HG03108 (cell line): ENCODE measurements at regions not wholly inside any gene's neighbourhood (a gene's known extent, or its start where the extent isn't known, plus 50 kb on each side); places are given as distances from the start of the nearest gene placed in this dataset.

Source experiments
- ATAC-seq: cut with Tn5 transposase; IDR thresholded peaks from one replicate; pipeline ENCODE4 v1.9.1; 2021; ENCODE audit warnings: moderate library complexity; ENCODE audit not compliant: unreplicated experiment

DNA sequence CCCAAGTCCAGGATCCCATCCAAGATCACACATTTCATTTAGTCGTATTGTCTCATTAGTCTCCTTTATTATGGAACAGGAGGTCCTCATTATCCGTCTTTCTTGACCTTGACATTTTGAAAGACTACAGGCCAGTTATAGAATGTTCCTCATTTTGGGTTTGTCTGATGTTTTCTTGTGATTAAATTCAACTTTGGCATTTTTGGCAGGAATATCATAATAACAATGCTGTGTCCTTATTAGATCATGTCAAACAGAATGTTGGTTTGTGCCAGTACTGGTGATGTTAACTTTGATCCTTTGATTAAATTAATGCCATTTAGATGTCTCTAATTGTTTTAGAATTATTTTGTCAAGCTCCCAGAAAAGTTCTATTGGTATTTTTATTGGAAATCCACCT, 106.5 kb upstream of the FRY start:
- no peak for ATAC-seq

DNA sequence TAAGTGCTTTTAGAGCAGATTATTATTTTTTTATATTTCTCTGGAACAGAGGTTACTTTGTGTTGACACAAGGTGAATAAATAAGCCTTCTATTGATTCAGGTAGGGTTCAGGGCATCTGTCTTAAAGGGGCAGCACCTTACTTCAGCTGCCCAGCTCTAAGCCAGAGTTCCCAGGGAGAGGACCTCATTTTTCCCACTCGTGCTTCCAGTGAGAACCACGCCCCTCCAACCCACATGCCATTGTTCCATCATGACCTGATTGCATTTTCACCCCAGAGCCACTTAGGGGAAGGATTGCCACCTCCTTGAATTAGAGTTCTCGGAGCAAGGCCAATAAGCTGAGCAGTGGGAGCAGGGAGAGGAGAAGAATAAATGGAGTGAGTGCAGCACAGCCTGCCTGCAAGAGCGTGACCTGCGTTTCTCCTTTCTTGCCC, 104.3 kb upstream of the FRY start:
- no peak for ATAC-seq

DNA sequence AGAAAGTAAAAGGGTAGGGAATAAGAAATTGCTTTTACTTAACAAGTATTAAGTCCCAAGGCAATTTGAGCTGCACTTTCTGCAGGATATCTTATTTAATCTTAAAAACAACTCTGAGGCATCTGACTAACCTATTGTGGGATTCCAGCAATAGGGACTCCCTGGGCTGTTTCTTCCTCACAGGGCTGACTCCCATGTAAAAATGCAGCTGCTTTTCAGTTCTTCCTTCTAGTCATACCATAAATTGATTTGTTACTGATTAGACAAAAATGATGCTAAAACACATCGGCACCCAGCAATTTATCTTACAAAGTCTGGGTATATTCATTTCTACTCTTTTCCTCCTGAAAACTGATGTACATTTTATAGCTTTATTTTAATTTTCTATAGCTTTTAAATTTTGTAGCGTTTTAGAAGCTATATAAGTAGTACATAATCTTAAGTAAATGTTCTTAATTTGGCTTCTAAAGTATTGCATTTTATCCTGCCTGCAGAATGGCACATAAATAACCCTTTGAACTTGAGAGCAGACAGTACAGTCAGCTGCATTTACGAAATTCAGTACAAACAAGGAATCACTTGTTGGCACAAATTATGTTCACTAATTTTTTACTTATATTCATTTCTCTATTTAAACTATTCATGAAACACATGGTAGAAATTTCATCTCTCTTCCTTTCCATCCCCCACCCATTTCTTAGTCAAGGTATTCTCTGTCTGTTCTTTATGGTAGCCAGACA, 102.4 kb upstream of the FRY start:
- ATAC-seq, result no peak

DNA sequence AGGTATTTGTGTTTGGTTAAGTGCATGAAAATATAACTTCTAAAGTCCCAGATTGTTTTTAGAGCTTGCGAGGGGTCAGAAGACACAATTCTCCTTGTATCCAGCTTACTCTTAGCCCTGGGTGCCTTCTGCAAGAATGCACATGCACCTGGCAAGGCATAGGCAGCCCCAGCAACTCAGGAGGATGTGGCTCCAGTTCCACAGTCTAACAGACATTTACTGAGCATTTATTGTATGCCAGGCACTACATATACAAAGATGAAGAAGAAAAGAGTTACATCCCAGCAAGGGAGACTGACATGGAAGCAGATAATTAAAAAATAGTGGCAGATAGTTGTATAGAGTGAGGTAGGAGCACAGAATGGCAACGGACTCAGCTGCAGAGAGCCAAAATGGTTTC, 101.1 kb upstream of the FRY start:
- peak; percentile 27 for ATAC-seq

DNA sequence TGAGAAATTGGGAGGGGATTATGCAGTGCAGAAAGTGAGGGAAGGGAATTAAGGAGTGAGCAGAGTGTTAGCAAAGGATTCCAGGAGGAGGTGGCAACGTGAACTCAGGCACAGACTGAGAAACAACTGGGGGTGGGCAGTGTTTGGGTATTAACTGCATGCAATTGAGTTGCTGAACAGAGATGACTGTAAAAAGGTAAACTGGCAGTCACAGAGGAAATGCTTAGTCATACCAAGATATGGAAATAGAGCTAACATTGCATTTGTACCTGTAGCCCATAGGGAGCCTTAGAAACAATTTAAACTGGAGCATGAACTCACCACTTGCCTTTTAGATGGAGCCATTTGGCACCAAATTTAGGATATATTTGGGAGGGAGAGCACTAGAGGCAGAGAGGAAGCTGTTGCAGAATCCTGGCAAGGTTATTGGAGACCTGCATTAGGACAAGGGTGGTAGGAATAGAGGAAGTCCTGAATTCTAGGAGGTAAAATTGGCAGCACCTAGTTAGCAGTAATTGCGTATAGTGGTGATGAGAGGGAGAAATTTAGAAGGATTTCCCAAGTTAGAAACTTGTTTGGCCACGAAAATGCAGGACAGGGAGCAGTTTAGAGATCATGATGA, 100.6 kb upstream of the FRY start:
- ATAC-seq, result peak; percentile 98

DNA sequence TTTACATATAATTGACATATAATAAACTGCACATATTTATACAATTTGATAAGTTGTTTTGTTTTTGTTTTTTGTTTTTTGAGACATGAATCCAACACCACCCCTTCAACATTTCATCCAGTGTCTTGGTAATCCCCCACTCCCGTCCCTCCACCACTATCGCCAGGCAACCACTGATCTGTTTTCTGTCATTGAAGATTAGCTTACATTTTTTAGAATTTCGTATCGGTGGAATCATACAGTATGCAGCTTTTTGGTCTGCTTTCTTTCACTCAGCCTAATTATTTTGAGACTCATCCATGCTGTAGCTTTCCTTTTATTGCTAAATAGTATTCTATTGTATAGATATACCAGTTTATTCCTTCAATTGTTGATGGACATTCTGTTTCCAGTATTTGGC, 94.1 kb upstream of the FRY start:
- no peak for ATAC-seq

DNA sequence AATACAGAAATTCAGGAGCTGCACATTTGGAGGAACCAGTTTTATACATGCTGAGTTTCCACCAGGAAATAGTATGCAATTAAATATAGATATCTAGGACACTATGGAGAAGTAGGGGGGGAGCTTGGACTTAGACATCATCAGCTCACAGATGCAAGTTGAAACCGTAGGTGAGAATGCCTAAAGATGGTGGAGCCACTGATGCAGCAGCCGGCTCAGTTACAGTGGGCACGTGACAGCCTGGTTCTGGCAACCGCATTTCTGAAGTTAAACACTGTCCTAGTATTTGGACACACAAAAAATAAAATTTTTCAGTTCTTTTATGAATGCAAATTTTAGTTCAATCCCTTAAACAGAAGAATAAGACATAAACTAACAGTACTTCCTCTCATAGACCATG, 91.5 kb upstream of the FRY start:
- ATAC-seq, result no peak

DNA sequence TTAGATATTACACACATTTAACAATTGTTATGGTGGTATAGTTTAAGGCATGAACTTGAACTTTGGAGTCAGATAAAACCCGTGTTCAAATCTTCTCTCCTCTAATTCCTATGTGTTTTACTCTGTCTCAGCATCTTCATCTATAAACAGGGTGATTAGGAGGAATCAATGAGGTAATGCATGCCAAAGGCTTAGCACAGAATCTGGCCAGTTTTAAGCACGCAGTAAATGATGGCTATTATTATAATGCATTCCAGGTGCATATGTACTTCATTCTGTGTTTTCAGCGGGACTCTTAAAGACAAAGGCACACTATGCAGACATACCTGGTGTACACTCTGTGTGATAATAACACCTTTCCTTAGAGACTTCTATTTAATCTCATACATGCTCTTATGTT, 88.0 kb upstream of the FRY start:
- no peak for ATAC-seq

DNA sequence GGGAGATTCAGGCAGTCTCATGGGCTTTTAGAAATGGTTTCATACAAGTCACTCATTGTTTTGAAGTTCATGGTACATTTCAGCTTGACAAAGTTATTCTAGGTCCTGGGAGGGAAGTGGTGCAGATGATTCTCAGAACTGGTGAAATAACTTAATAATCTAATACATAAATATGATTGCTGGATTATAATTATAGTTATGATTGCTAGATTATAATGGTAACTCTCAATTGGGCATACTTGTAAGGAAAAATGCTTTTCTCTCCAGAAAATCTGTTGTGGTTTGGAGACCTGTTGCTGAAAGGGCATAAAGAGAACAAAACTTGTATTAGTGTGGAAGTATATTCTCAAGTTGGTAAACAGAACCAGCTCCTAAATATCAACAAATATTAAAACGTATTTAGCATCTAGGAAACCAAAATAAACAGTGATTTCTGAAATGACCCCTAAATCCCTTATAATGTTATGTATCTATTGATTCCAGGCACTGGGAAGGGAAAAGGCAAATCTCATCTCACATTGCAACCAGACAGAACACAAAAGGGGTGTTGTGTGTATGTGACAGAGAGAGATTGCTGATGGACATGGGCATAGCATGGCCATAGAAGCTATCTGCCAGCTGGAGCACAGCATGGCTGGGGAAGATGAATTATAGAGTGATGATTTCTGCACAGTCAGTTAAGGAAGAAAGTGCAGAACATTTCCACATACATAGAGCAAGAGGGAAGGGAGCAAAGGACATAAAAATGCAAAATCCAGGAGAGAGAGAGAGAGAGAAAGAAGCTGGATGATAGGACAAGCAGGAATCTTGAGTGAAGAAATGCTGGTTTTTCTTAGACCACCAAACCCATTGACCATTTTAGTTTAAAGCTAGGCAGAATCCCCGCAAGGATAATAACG, 87.1 kb upstream of the FRY start:
- ATAC-seq, result no peak

DNA sequence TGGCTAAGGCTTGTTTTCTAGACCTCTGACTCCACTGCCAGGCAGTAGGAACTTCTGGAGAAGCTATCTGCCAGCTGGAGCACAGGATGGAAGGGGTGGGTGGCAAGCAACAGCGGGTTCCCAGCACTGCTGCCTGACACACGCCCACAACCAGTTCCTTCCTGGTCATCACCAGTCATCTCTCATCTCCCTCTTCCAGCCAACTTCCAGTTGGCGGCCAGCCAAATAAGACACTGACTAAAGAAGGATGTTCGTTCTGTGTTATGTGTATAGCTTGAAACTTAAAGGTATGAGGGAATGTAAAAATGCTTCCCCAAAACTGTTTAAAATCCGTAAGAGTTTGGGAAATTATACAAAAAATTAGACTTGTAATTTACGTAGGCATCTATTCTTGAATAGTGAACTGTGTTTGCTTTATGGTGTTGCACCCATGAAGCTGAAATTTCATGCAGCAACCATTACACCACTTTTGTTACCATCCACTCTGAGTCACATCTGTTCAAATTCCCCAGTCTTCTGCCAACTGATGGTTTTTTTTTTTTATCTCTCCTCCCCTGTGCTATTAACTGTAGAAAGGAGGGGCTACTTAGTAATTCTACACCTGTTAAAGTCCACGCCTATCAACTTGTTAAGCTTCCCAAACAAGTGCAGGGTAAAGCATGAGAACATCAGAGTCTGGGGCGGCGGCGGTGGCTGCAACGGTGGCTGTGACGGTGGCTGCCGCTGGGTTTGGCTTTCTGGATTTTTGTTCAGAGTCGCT, 86.2 kb upstream of the FRY start:
- ATAC-seq, result no peak

DNA sequence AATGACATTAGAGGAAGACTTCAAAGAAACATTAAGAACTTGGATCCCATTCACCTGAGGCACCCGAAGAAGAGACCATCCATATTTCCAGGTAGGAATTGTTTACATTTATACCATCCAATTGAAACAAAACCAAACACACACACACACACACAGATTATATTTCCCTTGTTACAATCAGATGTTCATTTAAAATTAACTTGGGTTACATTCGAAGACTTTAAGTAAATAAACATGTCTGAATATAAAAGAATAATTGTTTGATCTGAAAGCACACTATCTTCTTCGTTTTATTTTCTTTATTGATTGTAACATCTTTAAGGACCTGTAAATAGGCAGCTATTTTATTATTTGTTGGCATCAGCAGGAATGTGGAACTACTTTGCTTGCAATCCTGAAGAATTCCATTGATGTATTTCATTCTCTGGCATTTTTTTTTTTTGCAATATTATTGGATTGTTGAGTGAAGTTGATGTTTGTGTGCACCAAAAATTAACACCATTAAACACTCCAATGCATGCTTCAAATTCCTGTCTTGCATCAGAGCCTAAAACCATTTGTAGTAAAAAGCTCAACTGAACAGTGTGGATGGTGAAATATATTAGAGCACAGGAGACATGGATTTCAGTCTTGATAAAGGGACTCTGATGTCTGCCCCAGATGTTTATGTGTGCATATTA, 85.3 kb upstream of the FRY start:
- ATAC-seq, result no peak

DNA sequence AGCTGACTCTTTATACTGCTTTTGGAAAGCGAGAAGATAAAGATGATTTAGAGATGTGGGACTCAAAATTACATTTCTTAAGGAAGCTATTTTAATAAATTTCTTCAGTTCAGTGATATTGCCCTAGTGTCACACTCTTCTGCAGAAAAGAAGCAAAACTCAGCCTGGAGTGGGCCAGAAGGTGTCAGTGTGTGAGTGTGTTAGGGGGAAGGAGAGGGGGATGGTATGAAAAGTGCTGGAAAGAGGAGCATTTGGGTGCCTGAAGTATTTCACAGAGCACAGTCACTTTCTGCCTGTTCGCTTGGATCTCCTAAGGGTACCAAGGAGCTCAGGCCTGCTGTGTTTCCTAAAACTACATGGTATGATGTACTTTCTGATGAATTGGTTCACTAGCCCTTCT, 84.5 kb upstream of the FRY start:
- ATAC-seq, result no peak

DNA sequence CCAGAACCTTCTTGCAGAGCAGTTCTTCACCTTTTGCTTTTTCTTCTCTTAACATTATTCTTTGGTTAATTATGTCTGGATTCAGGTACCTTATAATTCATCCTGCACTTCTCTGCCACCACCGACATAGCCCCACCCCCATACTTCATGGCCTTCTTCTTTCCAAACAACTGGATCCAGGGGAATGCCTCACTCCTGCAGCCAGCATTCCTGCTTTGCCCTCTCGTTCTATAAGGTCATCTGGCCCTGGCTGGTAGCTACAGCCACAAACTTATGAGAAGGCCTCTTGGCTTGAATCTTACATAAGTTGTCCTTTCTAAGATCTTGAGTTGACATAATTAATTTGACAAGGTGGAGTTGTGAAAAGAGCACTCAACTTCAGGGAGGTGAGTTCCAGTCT, 84.1 kb upstream of the FRY start:
- ATAC-seq, result no peak

DNA sequence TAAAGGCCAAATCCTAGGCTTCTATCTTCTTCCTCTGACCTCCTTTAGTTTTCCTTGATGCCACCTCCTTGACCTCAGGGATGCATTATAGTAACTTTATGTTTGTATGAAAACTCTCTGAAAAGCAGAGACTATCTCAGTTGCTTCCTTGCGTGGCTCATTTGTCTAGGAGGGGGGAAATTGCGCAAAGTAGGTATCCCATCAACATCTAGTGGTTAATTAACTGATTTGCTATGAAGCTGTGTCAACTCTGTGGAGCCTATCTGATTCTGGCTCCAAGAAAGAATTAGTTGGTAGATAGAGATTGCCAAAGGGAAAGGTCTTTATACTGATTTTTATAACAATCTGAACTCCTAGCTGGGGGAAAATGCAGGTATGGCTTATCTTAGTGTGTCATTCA, 82.1 kb upstream of the FRY start:
- ATAC-seq, result no peak

DNA sequence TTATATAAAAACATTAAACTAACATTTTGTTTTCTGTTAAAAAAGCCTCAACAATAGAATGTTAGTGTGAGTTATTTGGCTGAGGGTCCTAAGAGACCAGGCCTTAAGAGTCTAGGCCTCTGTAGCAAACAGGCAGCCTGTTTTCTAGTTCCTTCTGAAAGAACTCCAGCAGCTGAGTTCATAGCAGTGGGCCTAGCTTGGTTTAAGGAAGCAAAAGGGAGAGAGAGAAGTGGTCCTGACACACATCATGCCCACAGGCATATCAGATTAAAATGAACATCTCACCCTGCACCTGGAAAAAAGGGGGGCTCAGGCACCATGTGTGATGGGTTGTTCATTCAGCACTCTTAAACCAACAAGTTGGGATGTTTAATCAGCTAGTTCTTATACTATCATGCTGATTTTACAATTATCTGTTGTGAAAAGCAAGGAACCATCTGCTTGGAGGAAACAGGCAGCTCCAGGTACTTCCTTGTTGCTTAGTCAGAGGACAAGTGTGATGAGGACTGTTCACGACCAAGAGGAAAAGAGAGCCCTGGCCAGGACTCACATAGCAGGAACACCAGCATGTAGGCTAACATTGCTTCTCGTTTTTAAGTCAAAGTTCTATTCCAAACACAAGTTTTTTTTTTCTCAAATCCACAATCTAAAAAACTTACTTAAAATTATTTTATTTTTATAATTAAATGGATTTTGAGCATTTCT, 81.3 kb upstream of the FRY start:
- no peak for ATAC-seq

DNA sequence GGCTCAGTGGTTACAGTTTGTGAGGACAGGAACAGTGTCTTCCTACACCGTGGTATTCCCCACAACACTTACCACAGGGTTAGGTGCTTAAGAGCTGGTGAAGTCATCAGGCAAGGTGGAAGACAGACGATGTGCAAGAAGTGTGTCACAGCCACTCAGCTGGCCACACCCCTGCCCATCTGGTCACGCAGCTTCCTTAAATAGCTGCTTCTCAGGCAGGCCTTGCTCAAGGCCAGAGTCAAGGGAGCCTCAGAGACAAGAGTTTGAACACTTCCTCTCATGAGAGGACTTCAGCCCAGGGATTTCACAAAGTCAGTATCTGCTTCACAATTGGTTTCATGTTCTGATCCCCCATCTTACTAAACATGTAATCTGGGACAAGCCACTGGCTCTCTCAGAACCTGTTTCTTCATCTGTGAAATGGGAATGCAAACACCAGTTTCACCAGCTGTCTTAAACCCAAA, 80.3 kb upstream of the FRY start:
- peak; percentile 95 for ATAC-seq

DNA sequence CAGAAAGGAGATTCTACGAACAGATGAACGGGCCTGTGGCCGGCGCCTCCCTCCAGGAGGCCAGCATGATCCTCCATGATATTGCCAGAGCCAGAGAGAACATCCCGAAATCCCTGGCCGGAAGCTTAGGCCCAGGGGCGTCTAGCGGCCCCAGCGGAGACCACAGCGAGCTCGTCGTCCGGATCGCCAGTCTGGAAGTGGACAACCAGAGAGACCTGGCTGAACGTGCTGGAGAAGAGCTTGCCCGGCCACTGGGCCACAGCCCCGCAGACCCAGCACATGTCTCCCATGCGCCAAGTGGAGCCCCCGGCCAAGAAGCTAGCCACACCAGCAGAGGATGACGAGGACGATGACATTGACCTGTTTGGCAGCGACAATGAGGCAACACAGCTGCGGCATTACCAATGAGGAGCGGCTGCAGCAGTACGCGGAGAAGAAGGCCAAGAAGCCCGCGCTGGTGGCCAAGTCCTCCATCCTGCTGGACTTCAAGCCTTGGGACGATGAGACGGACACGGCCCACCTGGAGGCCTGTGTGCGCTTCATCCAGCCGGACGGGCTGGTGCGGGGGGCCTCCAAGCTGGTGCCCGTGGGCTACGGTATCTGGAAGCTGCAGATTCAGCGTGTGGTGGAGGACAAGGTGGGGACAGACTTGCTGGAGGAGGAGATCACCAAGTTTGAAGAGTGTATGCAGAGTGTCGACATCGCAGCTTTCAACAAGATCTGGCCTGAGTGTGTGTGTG, 78.8 kb upstream of the FRY start:
- ATAC-seq, result no peak

DNA sequence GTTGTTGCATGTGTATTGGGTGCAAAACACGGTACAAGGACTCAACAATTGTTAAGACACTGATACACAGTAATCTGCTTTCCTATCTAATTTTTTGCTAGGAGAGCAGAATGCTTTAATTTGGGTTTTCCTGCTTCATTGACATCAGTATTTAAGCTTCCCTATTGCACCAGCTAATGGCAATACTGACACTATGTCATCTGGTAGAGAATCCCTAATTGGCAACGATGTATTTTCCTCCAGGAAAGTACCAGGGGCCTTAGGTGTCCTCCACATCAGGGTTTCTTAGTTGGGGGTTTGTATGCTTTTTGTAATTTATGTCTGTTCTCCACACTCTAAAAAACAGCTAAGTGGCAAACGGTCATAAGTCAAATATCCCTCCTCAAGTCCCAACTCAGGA, 76.5 kb upstream of the FRY start:
- ATAC-seq, result no peak

DNA sequence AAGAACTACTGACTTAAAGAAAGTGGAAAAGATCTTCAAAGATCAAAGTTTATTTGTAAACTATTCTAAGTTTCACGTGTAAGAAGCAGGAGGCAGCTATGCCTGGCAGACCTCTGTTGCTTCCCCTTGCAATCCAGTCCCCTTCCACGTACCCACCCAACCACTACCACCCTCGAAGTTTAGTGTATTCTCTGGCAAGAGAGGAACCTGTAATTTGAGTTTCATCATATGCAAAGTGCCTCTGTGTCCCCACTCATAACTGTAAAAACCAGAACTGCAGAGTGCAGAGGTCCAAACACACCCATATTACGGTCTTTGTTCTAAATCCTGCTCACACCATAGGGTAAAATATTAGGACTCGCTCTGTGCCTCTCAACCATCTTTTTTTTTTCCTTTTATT, 75.8 kb upstream of the FRY start:
- no peak for ATAC-seq
